ENCODE measurements at regions not wholly inside any gene's neighbourhood (a gene's known extent, or its start where the extent isn't known, plus 50 kb on each side); places are given as distances from the start of the nearest gene placed in this dataset.
"Not testable (repeated sequence)": the region's sequence is repeated elsewhere in the genome, so short reads cannot be mapped to it uniquely, and the experiment has no call there.

DNA sequence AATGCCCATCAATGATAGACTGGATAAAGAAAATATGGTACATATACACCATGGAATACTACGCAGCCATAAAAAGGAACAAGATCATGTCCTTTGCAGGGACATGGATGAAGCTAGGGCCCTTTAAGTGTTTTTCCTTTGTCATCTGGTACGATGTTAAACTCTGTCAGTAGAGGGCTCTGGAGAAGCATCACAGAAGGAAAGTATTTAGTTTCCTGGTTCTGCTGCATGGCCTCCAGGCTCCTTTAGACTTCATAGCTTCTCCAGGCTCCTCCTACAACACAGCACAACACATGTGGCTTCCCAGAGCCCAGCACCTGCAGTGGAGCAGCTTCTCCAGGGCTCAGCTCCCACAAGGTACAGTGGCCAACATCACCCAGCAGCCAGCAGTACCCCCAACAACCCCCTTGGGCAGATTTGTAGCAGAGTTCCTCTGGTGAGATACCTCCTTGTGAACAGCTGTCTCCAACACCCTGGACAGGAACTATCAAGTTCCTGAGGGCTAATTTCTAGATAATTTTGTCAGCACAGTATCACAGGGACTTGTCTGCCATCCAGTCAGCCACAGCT, 63.4 kb downstream of the KCTD12 start:
- no peak overlapping the region for H3K4me3 ChIP-seq (ENCODE audit: low read depth, low read length)
- DNase-seq (ENCODE audit: low read depth), result peak; percentile 55
- TF ChIP-seq, protein P1, sequence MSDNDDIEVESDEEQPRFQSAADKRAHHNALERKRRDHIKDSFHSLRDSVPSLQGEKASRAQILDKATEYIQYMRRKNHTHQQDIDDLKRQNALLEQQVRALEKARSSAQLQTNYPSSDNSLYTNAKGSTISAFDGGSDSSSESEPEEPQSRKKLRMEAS (IDR thresholded peaks at IDR 0.05; ENCODE audit: low read depth, low read length), result no peak
- TF ChIP-seq CTCF (IDR thresholded peaks at IDR 0.05; ENCODE audit: low read depth, low read length), result peak; percentile 12

- not testable (repeated sequence) for DNase-seq (ENCODE audit: low read depth); H3K4me3 ChIP-seq (ENCODE audit: low read depth, low read length)
Observed at GRCh38 chr13:76821222-76821621, 65.0 kb downstream of the KCTD12 start.

DNA sequence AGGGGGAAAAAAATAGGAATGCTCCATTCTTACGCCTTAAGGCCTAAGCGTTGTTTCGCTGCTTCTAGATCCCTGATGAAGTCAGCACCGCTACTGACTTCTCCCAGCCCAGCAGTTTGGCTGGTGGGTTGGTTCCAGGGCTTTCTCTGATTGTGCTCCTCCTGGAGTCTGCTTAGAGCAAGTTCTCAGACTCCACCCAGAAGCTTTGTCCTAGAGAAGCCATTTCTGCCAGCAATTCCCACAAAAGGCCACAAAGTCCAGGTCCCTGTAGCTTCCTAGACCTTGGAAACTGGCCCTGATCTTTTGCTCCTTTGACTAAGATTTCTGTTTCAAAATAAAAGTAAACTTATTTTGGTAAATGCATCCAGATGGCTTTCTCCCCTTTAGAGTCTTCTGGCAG, 65.4 kb downstream of the KCTD12 start:
- no peak for DNase-seq (ENCODE audit: low read depth)
- TF ChIP-seq CTCF (IDR thresholded peaks at IDR 0.05; ENCODE audit: low read depth, low read length) (no peak), POLR2A (IDR thresholded peaks at IDR 0.05; ENCODE audit: extremely low read depth, insufficient read length) (no peak), MYC (IDR thresholded peaks at IDR 0.05; ENCODE audit: low read depth, low read length) (no peak)
- TF ChIP-seq, protein P1 (IDR thresholded peaks at IDR 0.05; ENCODE audit: low read depth, low read length), result no peak
- H3K4me3 ChIP-seq (ENCODE audit: low read depth, low read length), result no peak overlapping the region

DNA sequence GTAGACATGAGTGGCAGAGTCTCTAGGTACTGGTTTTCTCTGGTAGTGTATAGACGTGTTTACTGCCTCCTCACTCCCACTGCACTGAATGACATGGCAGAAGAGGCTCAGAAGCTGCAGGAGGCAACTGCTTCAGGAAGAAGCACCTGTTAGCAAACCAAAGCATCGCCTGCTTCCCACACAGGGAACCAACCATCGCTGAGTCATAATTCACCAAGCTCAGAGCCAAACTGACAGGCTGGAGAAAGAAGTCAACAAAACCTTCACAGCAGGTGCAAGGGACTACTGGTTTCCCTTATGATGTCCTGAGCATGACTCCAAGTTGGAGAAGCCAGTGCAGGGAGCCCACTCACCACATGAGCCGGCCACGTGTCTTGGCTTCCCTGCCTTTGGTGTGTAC, 69.8 kb downstream of the KCTD12 start:
- TF ChIP-seq POLR2A (IDR thresholded peaks at IDR 0.05; ENCODE audit: extremely low read depth, insufficient read length) (no peak), MYC (IDR thresholded peaks at IDR 0.05; ENCODE audit: low read depth, low read length) (no peak), CTCF (IDR thresholded peaks at IDR 0.05; ENCODE audit: low read depth, low read length) (no peak)
- TF ChIP-seq, protein P1 (IDR thresholded peaks at IDR 0.05; ENCODE audit: low read depth, low read length), result no peak
- no peak for DNase-seq (ENCODE audit: low read depth)
- H3K4me3 ChIP-seq (ENCODE audit: low read depth, low read length), result no peak overlapping the region

DNA sequence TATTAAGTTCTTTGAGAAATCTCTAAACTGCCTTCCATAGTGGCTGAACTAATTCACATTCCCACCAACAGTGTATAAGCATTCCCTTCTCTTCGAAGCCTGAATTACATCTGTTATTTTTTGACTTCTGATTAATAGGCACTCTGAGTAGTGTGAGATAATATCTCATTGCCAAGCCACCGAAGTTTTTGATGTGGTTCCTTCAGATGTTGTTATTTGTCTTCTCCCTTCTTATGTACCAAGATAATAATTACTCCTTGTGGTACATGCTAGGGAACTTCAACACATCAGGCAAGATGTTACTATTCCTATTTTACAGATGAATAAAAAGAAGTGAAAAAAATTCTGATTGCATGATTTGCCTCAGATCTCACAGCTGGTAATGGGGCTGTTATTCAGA, 70.9 kb downstream of the KCTD12 start:
- TF ChIP-seq CTCF (IDR thresholded peaks at IDR 0.05; ENCODE audit: low read depth, low read length), result no peak
- TF ChIP-seq MYC (IDR thresholded peaks at IDR 0.05; ENCODE audit: low read depth, low read length), result no peak
- TF ChIP-seq, protein P1 (IDR thresholded peaks at IDR 0.05; ENCODE audit: low read depth, low read length), result no peak
- no peak overlapping the region for H3K4me3 ChIP-seq (ENCODE audit: low read depth, low read length)
- no peak for DNase-seq (ENCODE audit: low read depth)

DNA sequence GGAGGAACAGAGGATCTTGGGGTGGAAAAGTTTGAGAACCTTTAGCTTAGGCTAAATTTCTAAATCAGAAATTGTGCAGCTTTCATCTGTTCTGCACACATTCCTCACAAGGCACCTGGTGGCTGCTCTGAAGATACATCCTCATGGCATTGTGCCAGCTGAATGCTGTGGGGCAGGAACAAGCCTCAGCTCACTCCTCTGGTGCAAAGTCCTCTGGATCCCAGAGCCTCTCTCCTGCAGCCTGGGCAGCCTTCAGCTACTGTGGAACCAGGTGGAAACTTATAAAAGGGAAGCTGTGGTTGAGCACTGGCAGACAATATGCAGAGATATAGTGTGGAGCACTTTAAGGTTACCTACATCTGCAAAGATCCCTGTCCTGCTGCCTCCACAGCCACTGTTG, 72.3 kb downstream of the KCTD12 start:
- peak; percentile 5 for DNase-seq (ENCODE audit: low read depth)
- H3K4me3 ChIP-seq (ENCODE audit: low read depth, low read length), result no peak overlapping the region
- TF ChIP-seq POLR2A (IDR thresholded peaks at IDR 0.05; ENCODE audit: extremely low read depth, insufficient read length), result no peak
- TF ChIP-seq, protein P1 (IDR thresholded peaks at IDR 0.05; ENCODE audit: low read depth, low read length), result no peak
- no peak for TF ChIP-seq MYC (IDR thresholded peaks at IDR 0.05; ENCODE audit: low read depth, low read length)
- no peak for TF ChIP-seq CTCF (IDR thresholded peaks at IDR 0.05; ENCODE audit: low read depth, low read length)
